Neural cell (in vitro differentiated cells): ENCODE measurements at regions not wholly inside any gene's neighbourhood (a gene's known extent, or its start where the extent isn't known, plus 50 kb on each side); places are given as distances from the start of the nearest gene placed in this dataset.

Experiments
- CTCF ChIP-seq: fragments of 450-650 bp; IDR thresholded peaks from 2 replicates; pipeline ENCODE4 v1.5.1; 2014; ENCODE audit warnings: antibody characterized with exemption, mild to moderate bottlenecking, moderate library complexity; ENCODE audit not compliant: poor library complexity, severe bottlenecking
- EP300 ChIP-seq: fragments of 450-650 bp; conservative IDR thresholded peaks from 2 replicates; pipeline ENCODE4 v1.6.1; 2014; ENCODE audit warnings: antibody characterized with exemption, mild to moderate bottlenecking, moderate library complexity; ENCODE audit not compliant: poor library complexity, severe bottlenecking
- EZH2 ChIP-seq: fragments of 200-600, 300-800 bp; shearing (Covaris generic), sonication (generic); IDR thresholded peaks from 2 replicates; pipeline ENCODE4 v1.6.1; 2014; ENCODE audit warnings: antibody characterized with exemption, low read length, borderline replicate concordance, mild to moderate bottlenecking; ENCODE audit not compliant: insufficient read depth, poor library complexity, severe bottlenecking
- POLR2AphosphoS5 ChIP-seq: IDR thresholded peaks from 2 replicates; pipeline ENCODE4 v1.6.1; 2012
- RAD21 ChIP-seq: fragments of 450-650 bp; conservative IDR thresholded peaks from 2 replicates; pipeline ENCODE4 v1.6.1; 2014; ENCODE audit warnings: antibody characterized with exemption, mild to moderate bottlenecking, moderate library complexity
- SMC3 ChIP-seq: fragments of 450-650 bp; conservative IDR thresholded peaks from 2 replicates; pipeline ENCODE4 v1.6.1; 2014; ENCODE audit warnings: antibody characterized with exemption, mild to moderate bottlenecking, moderate library complexity; ENCODE audit not compliant: poor library complexity
- TAF1 ChIP-seq: IDR thresholded peaks from 2 replicates; pipeline ENCODE4 v1.6.1; 2012; ENCODE audit warnings: low read depth

GRCh38 chr3:106929081-106929480, 448.2 kb upstream of the CCDC54 start:
- TF ChIP-seq TAF1 (no peak), RAD21 (no peak), CTCF (no peak), EZH2 (no peak), EP300 (no peak), POLR2AphosphoS5 (no peak), SMC3 (no peak)
